LHCN-M2 (cell line): ENCODE measurements at regions not wholly inside any gene's neighbourhood (a gene's known extent, or its start where the extent isn't known, plus 50 kb on each side); places are given as distances from the start of the nearest gene placed in this dataset.
"Not testable (repeated sequence)": the region's sequence is repeated elsewhere in the genome, so short reads cannot be mapped to it uniquely, and the experiment has no call there.

Experiments used
- DNase-seq: peaks from one replicate; pipeline ENCODE4 v3.0.0-alpha.2; 2012; ENCODE audit warnings: low read depth

GRCh38 chr2:75920859-75921551, 210.3 kb upstream of the GCFC2 start:
- DNase-seq = no peak

- no peak for DNase-seq
Observed at GRCh38 chr2:75915851-75916634, 205.3 kb upstream of the GCFC2 start.

GRCh38 chr2:75896779-75897366, 186.2 kb upstream of the GCFC2 start:
- DNase-seq = no peak

- DNase-seq = no peak
Observed at GRCh38 chr2:75894170-75894569, 183.5 kb upstream of the GCFC2 start.

- no peak for DNase-seq
Observed at GRCh38 chr2:75892490-75892889, 181.8 kb upstream of the GCFC2 start.

GRCh38 chr2:75882530-75882929, 171.8 kb upstream of the GCFC2 start:
- no peak for DNase-seq

- DNase-seq = not testable (repeated sequence)
Observed at GRCh38 chr2:75875606-75876005, 164.9 kb upstream of the GCFC2 start.

- not testable (repeated sequence) for DNase-seq
Observed at GRCh38 chr2:75871762-75872614, 161.3 kb upstream of the GCFC2 start.

- no peak for DNase-seq
Observed at GRCh38 chr2:75870651-75871137, 160.0 kb upstream of the GCFC2 start.

GRCh38 chr2:75870133-75870532, 159.4 kb upstream of the GCFC2 start:
- no peak for DNase-seq

GRCh38 chr2:75865702-75866101, 155.0 kb upstream of the GCFC2 start:
- no peak for DNase-seq

- DNase-seq = no peak
Observed at GRCh38 chr2:75865083-75865482, 154.4 kb upstream of the GCFC2 start.

GRCh38 chr2:75862547-75862946, 151.8 kb upstream of the GCFC2 start:
- DNase-seq = no peak

GRCh38 chr2:75853436-75853835, 142.7 kb upstream of the GCFC2 start:
- DNase-seq = no peak

GRCh38 chr2:75852639-75853038, 141.9 kb upstream of the GCFC2 start:
- DNase-seq = no peak

- no peak for DNase-seq
Observed at GRCh38 chr2:75846683-75847190, 136.0 kb upstream of the GCFC2 start.

- no peak for DNase-seq
Observed at GRCh38 chr2:75844651-75845050, 133.9 kb upstream of the GCFC2 start.

GRCh38 chr2:75834588-75834987, 123.9 kb upstream of the GCFC2 start:
- not testable (repeated sequence) for DNase-seq

GRCh38 chr2:75833386-75833785, 122.7 kb upstream of the GCFC2 start:
- no peak for DNase-seq

GRCh38 chr2:75828826-75829225, 118.1 kb upstream of the GCFC2 start:
- DNase-seq = no peak

GRCh38 chr2:75823515-75823914, 112.8 kb upstream of the GCFC2 start:
- DNase-seq = not testable (repeated sequence)
